HepG2 (cell line): ENCODE measurements at regions not wholly inside any gene's neighbourhood (a gene's known extent, or its start where the extent isn't known, plus 50 kb on each side); places are given as distances from the start of the nearest gene placed in this dataset.

Experiments used
- ATAC-seq: fragments of 200-7000 bp; cut with Tn5 transposase; 3 replicates; pipeline ENCODE4 v1.9.1; 2020; ENCODE audit warnings: mild to moderate bottlenecking, moderate library complexity
- BruUV-seq: library from RNA; stranded (reverse); fragments of 400-500 nt; replicated peaks from 2 replicates; lab custom pipeline; 2021; lab: Mats Ljungman, UMichigan
- CTCF ChIA-PET: fragments of 300-600 bp; formaldehyde crosslinking; extraction: SDS; loops from one replicate; lab custom pipeline; 2021; ENCODE audit warnings: low total read pairs, inconsistent platforms, low intra/inter-chr PET ratio; lab: Yijun Ruan, JAX
- POLR2A ChIA-PET: fragments of 350-600 bp; sonication (Branson Sonifier 250); formaldehyde crosslinking; loops from one replicate; lab custom pipeline; 2020; ENCODE audit warnings: antibody characterized with exemption, inconsistent platforms; lab: Yijun Ruan, JAX
- DNase-seq: peaks from one replicate; pipeline ENCODE4 v3.0.0-alpha.2; 2015; ENCODE audit warnings: low spot score
- FAIRE-seq: peaks from 3 replicates; lab custom pipeline; 2011; peaks lifted over from hg19 to GRCh38; lab: Jason Lieb, UNC
- H2AFZ ChIP-seq: one replicate; pipeline ENCODE4 v1.6.1; 2011; ENCODE audit warnings: low read length, inconsistent platforms
- H3K27ac ChIP-seq: fragments of 300-600 bp; 3 replicates; pipeline ENCODE4 v1.8.0; 2011; ENCODE audit warnings: mixed run types, mild to moderate bottlenecking, mixed read lengths, low read length, inconsistent platforms; ENCODE audit not compliant: insufficient read depth; ENCODE audit errors: extremely low read length
- H3K27me3 ChIP-seq, 2 experiments: fragments of 200-600 bp in 1 of 2; 2 replicates in 1 of 2; 3 replicates in 1 of 2; pipeline versions ENCODE4 v1.6.0 to v1.8.0; 2011; ENCODE audit warnings: low read length in 2 of 2, mild to moderate bottlenecking in 2 of 2, moderate library complexity in 2 of 2, inconsistent platforms in 1 of 2; ENCODE audit not compliant: insufficient read depth in 2 of 2, control insufficient read depth in 1 of 2
- H3K36me3 ChIP-seq, 2 experiments: fragments of 200-600 bp in 1 of 2; replicated peaks in 1 of 2; 2 replicates in 1 of 2; 3 replicates in 1 of 2; pipeline versions ENCODE4 v1.5.1 to v1.8.0; 2011; ENCODE audit warnings: low read length in 2 of 2, inconsistent platforms in 1 of 2; ENCODE audit not compliant: insufficient read depth in 2 of 2, control insufficient read depth in 1 of 2
- H3K4me1 ChIP-seq: 2 replicates; pipeline ENCODE4 v1.5.1; 2012; ENCODE audit warnings: low read length, inconsistent platforms; ENCODE audit not compliant: insufficient read depth
- H3K4me2 ChIP-seq: 2 replicates; pipeline ENCODE4 v1.6.0; 2011; ENCODE audit warnings: low read depth, low read length, inconsistent platforms
- H3K4me3 ChIP-seq, 3 experiments: fragments of 200-600 bp in 1 of 3; sonication (generic), shearing (Covaris generic) in 1 of 3; replicated peaks in 1 of 3; 2 replicates each; pipeline ENCODE4 v1.5.1; 2011 to 2016; ENCODE audit warnings: low read length in 3 of 3, inconsistent platforms in 2 of 3, low read depth in 2 of 3, mild to moderate bottlenecking in 2 of 3, control low read depth in 1 of 3, mixed read lengths in 1 of 3; ENCODE audit not compliant: insufficient read depth in 1 of 3
- H3K79me2 ChIP-seq: one replicate; pipeline ENCODE4 v1.6.1; 2011; ENCODE audit warnings: low read length, inconsistent platforms; ENCODE audit not compliant: insufficient read depth
- H3K9ac ChIP-seq: 2 replicates; pipeline ENCODE4 v1.6.0; 2011; ENCODE audit warnings: mild to moderate bottlenecking, low read depth, low read length, inconsistent platforms; ENCODE audit not compliant: insufficient read depth
- H3K9me3 ChIP-seq: 2 replicates; pipeline ENCODE4 v1.5.1; 2012; ENCODE audit warnings: mild to moderate bottlenecking, low read length
- H4K20me1 ChIP-seq: 2 replicates; pipeline ENCODE4 v1.6.0; 2011; ENCODE audit warnings: inconsistent platforms, mild to moderate bottlenecking, low read length, moderate library complexity; ENCODE audit not compliant: insufficient read depth
- DZIP1 ChIP-seq: sonication (generic); formaldehyde crosslinking; IDR thresholded peaks from 2 replicates; pipeline ENCODE4 v1.5.0; 2020; ENCODE audit warnings: mild to moderate bottlenecking, missing genetic modification reagents
- ISL2 ChIP-seq: sonication (generic); formaldehyde crosslinking; IDR thresholded peaks from 2 replicates; pipeline ENCODE4 v1.5.0; 2020; ENCODE audit warnings: missing genetic modification reagents
- KLF13 ChIP-seq: sonication (generic); formaldehyde crosslinking; IDR thresholded peaks from 2 replicates; pipeline ENCODE4 v1.4.0; 2020; ENCODE audit warnings: mild to moderate bottlenecking, missing genetic modification reagents
- LBX2 ChIP-seq: sonication (generic); formaldehyde crosslinking; IDR thresholded peaks from 2 replicates; pipeline ENCODE4 v1.5.0; 2020; ENCODE audit warnings: missing genetic modification reagents, mild to moderate bottlenecking, borderline replicate concordance
- POLR2A ChIP-seq, 2 experiments: IDR thresholded peaks; 2 replicates each; pipeline ENCODE4 v1.6.1; 2011; ENCODE audit warnings: low read depth in 2 of 2, low read length in 2 of 2, mild to moderate bottlenecking in 1 of 2, moderate library complexity in 1 of 2; ENCODE audit not compliant: insufficient read depth in 1 of 2
- SMARCC2 ChIP-seq: fragments of 450-650 bp; IDR thresholded peaks from 2 replicates; pipeline ENCODE4 v1.6.1; 2017; ENCODE audit warnings: antibody characterized with exemption, mild to moderate bottlenecking
- TCF7 ChIP-seq: sonication (generic); IDR thresholded peaks from 2 replicates; pipeline ENCODE4 v1.6.1; 2016; ENCODE audit warnings: antibody characterized with exemption, low read depth
- ZBTB44 ChIP-seq: sonication (generic); formaldehyde crosslinking; IDR thresholded peaks from 2 replicates; pipeline ENCODE4 v1.4.0; 2020; ENCODE audit warnings: missing genetic modification reagents
- ZNF138 ChIP-seq: sonication (generic); formaldehyde crosslinking; IDR thresholded peaks from 2 replicates; pipeline ENCODE4 v1.5.0; 2020; ENCODE audit warnings: mild to moderate bottlenecking, low read depth, missing genetic modification reagents
- ZNF18 ChIP-seq: sonication (generic); formaldehyde crosslinking; IDR thresholded peaks from 2 replicates; pipeline ENCODE4 v1.8.0; 2022; ENCODE audit warnings: mild to moderate bottlenecking, missing genetic modification reagents; ENCODE audit not compliant: insufficient replicate concordance
- ZNF503 ChIP-seq: sonication (generic); formaldehyde crosslinking; IDR thresholded peaks from 2 replicates; pipeline ENCODE4 v1.4.0; 2020; ENCODE audit warnings: missing genetic modification reagents
- ZXDC ChIP-seq: sonication (generic); formaldehyde crosslinking; IDR thresholded peaks from 2 replicates; pipeline ENCODE4 v1.5.0; 2020; ENCODE audit warnings: mild to moderate bottlenecking, missing genetic modification reagents
- WGBS: methylation state at CpG from one replicate; pipeline ENCODE4 v1.1.6; 2017; ENCODE audit warnings: low lambda C conversion rate; 5-methylcytosine and 5-hydroxymethylcytosine counted together
- in situ Hi-C: cut with HindIII; loops from 2 replicates; pipeline ENCODE4 v1.10.0; 2017; ENCODE audit warnings: low pct_unique_long_range_greater_than_20kb; ENCODE audit not compliant: extremely low pct_ligation_motif_present
- intact Hi-C: fragments of 100-400 bp; cut with micrococcal nuclease; formaldehyde crosslinking; loops from one replicate; pipeline ENCODE4 v1.10.0; 2022; ENCODE audit not compliant: unreplicated experiment

- Histone ChIP-seq H4K20me1 (no peaks in the 10 kb centered on the region), H3K27ac (no peak overlapping the region), H3K4me1 (no peaks in the 10 kb centered on the region), H2AFZ (no peak overlapping the region), H3K9ac (no peak overlapping the region), H3K4me2 (no peak overlapping the region), H3K79me2 (no peaks in the 10 kb centered on the region), H3K9me3 (no peaks in the 10 kb centered on the region), H3K36me3 (no peaks in the 10 kb centered on the region), H3K4me3 (no peak overlapping the region), H3K27me3 (no peaks in the 10 kb centered on the region)
- no peak for FAIRE-seq
- no peak for ATAC-seq
- ChIA-PET POLR2A (no interaction called here), CTCF (no interaction called here)
- BruUV-seq: no TSS peak
- in situ Hi-C loops (no loop called here), intact Hi-C loops (no loop called here)
- no peak for DNase-seq
- WGBS: 8% methylated on average over 4 of the region's 4 CpGs
- TF ChIP-seq ZBTB44 (no peak), ZNF503 (no peak), ZNF138 (CRISPR knock-in tag) (no peak), DZIP1 (CRISPR knock-in tag) (no peak), ZXDC (no peak), TCF7 (no peak), ZNF18 (no peak), SMARCC2 (no peak), KLF13 (CRISPR knock-in tag) (no peak), ISL2 (CRISPR knock-in tag) (no peak), POLR2A (IDR thresholded peaks at IDR 0.05; ENCODE audit: insufficient read depth in 1 of 2, low read depth in 2 of 2, low read length in 2 of 2) (no peak), LBX2 (CRISPR knock-in tag) (no peak)
Measured at GRCh38 chr15:81569286-81570080, 195.5 kb upstream of the TMC3 start.
